Left colon (tissue), 2 donors: ENCODE measurements at regions not wholly inside any gene's neighbourhood (a gene's known extent, or its start where the extent isn't known, plus 50 kb on each side); places are given as distances from the start of the nearest gene placed in this dataset.

Experiments used
- ATAC-seq: fragments of 200-7000 bp; cut with Tn5 transposase; one replicate; pipeline ENCODE4 v1.9.1; 2020; ENCODE audit warnings: mild to moderate bottlenecking, moderate library complexity
- DNase-seq, 2 donors: peaks; one replicate each; pipeline ENCODE4 v3.0.0-alpha.2; 2020
- intact Hi-C, 2 donors: fragments of 100-400 bp; cut with DNase I in 1 of 2; cut with micrococcal nuclease in 1 of 2; formaldehyde crosslinking; loops; one replicate each; pipeline versions ENCODE4 v1.11.2 to v1.14.0; 2022; cut with DNase I, micrococcal nuclease
- donor health status: DM: no; HTN: no; CAD: no.
- donor health status: DM: yes; HTN: yes; CAD: no.

- intact Hi-C loops: no loop called here
- DNase-seq (no peak), ATAC-seq (no peak)
Measured at GRCh38 chr2:57885742-57886141, 160.9 kb upstream of the VRK2 start.

- no peak for ATAC-seq
- intact Hi-C loops: no loop called here
- DNase-seq: no peak
Measured at GRCh38 chr2:57886161-57886786, 160.3 kb upstream of the VRK2 start.

GRCh38 chr2:57888463-57888862 is 158.1 kb upstream of the VRK2 start:
- no peak for DNase-seq
- intact Hi-C loops: no loop called here
- no peak for ATAC-seq

GRCh38 chr2:57890464-57890863 is 156.1 kb upstream of the VRK2 start:
- intact Hi-C loops: no loop called here
- DNase-seq: no peak
- peak; percentile 25 for ATAC-seq

- peak; percentile 21 to 30 for DNase-seq
- ATAC-seq: peak; percentile 95
- intact Hi-C loops: no loop called here
Measured at GRCh38 chr2:57891086-57891712, 155.4 kb upstream of the VRK2 start.

GRCh38 chr2:57892920-57893319 is 153.7 kb upstream of the VRK2 start:
- ATAC-seq (no peak), DNase-seq (no peak)
- intact Hi-C loops: no loop called here

- DNase-seq (no peak), ATAC-seq (no peak)
- intact Hi-C loops: no loop called here
Measured at GRCh38 chr2:57893347-57893746, 153.3 kb upstream of the VRK2 start.

GRCh38 chr2:57893786-57894185 is 152.8 kb upstream of the VRK2 start:
- intact Hi-C loops: no loop called here
- ATAC-seq (no peak), DNase-seq (no peak)

- DNase-seq: no peak
- ATAC-seq: no peak
- intact Hi-C loops: no loop called here
Measured at GRCh38 chr2:57894381-57894780, 152.2 kb upstream of the VRK2 start.

GRCh38 chr2:57897920-57898319 is 148.7 kb upstream of the VRK2 start:
- intact Hi-C loops: no loop called here
- DNase-seq: no peak
- no peak for ATAC-seq

- DNase-seq (no peak), ATAC-seq (no peak)
- intact Hi-C loops: no loop called here
Measured at GRCh38 chr2:57899898-57900297, 146.7 kb upstream of the VRK2 start.

GRCh38 chr2:57902578-57902977 is 144.0 kb upstream of the VRK2 start:
- DNase-seq (no peak), ATAC-seq (no peak)
- intact Hi-C loops: no loop called here

GRCh38 chr2:57906152-57906732 is 140.4 kb upstream of the VRK2 start:
- no peak for DNase-seq
- intact Hi-C loops: no loop called here
- ATAC-seq: peak; percentile 90

GRCh38 chr2:57907411-57907810 is 139.2 kb upstream of the VRK2 start:
- intact Hi-C loops: no loop called here

GRCh38 chr2:57908736-57909161 is 137.9 kb upstream of the VRK2 start:
- no peak for ATAC-seq
- intact Hi-C loops: no loop called here
- no peak for DNase-seq

More at GRCh38 chr2:57907411-57907810, 139.2 kb upstream of the VRK2 start:
- DNase-seq (no peak), ATAC-seq (no peak)

- no peak for DNase-seq
- intact Hi-C loops: no loop called here
- no peak for ATAC-seq
Measured at GRCh38 chr2:57918126-57918525, 128.5 kb upstream of the VRK2 start.

- DNase-seq (no peak), ATAC-seq (no peak)
- intact Hi-C loops: no loop called here
Measured at GRCh38 chr2:57920342-57920939, 126.2 kb upstream of the VRK2 start.

- ATAC-seq (no peak), DNase-seq (no peak)
- intact Hi-C loops: no loop called here
Measured at GRCh38 chr2:57934659-57935058, 111.9 kb upstream of the VRK2 start.

- intact Hi-C loops: no loop called here
- no peak for DNase-seq
- no peak for ATAC-seq
Measured at GRCh38 chr2:57936216-57936615, 110.4 kb upstream of the VRK2 start.

GRCh38 chr2:57937456-57937855 is 109.2 kb upstream of the VRK2 start:
- ATAC-seq (no peak), DNase-seq (no peak)
- intact Hi-C loops: no loop called here
